Activated naive CD4-positive, alpha-beta T cell treated with anti-CD3 and anti-CD28 coated beads for 36 hours (primary cell): ENCODE measurements at regions not wholly inside any gene's neighbourhood (a gene's known extent, or its start where the extent isn't known, plus 50 kb on each side); places are given as distances from the start of the nearest gene placed in this dataset.

Source experiments
- CTCF ChIA-PET: fragments of 350-600 bp; sonication (Branson Sonifier 250); formaldehyde crosslinking; loops from one replicate; lab custom pipeline; 2021; ENCODE audit warnings: antibody characterized with exemption; lab: Charles Lee
- DNase-seq: peaks from one replicate; pipeline ENCODE4 v3.0.0-alpha.2; 2020
- H3K27ac Mint-ChIP-seq: one replicate; pipeline ENCODE4 v1.8.0; 2021; ENCODE audit warnings: mild to moderate bottlenecking, mixed read lengths
- H3K27me3 Mint-ChIP-seq: one replicate; pipeline ENCODE4 v1.8.0; 2021; ENCODE audit warnings: low read depth, mixed read lengths
- H3K36me3 Mint-ChIP-seq: one replicate; pipeline ENCODE4 v1.8.0; 2021; ENCODE audit warnings: low read depth, mixed read lengths
- H3K4me1 Mint-ChIP-seq: one replicate; pipeline ENCODE4 v1.8.0; 2021; ENCODE audit warnings: low read depth, mixed read lengths
- H3K4me3 Mint-ChIP-seq: one replicate; pipeline ENCODE4 v1.8.0; 2021; ENCODE audit warnings: mild to moderate bottlenecking, moderate library complexity, mixed read lengths
- H3K9me3 Mint-ChIP-seq: one replicate; pipeline ENCODE4 v1.8.0; 2021; ENCODE audit warnings: mixed read lengths
- intact Hi-C: fragments of 100-400 bp; cut with micrococcal nuclease; formaldehyde crosslinking; loops from one replicate; pipeline ENCODE4 v1.15.1; 2023

DNA sequence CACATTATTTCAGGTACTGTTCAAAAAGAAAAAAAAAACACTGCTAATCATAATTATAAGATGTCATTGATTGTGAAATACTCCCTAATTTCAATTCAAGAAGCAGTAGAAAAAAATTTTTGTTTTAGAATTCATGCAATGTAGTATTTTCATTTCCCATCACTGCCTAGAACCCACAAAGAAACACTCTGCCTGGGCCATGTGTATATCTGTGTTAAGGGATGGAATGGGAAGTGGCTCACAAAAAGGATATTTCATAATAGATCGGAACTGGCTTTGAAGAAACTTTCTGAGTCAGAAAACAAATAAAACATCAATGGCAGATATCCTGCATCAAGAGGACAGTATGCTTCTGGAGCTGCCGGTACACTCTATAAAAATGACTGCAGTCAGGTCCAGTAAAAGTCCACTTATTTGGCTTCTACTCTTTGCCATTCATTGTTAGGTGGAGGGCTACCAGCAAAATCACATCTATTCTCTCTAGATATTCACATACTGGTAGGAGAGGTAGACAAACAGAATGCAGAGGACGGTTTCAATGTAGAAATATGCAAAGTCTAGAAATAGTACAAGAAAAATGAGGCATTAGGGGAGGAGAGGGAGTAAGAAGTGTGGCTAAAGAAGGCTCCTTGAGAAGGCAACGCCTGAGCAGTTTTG is 135.0 kb upstream of the TNFAIP3 start:
- Mint-ChIP-seq H3K27me3 (peaks cover 2% of the 10 kb centered on the region), H3K9me3 (no peaks in the 10 kb centered on the region), H3K4me3 (no peak overlapping the region), H3K36me3 (no peaks in the 10 kb centered on the region), H3K27ac (no peak overlapping the region), H3K4me1 (peaks cover 13% of the 10 kb centered on the region)
- CTCF ChIA-PET, result interaction anchor here (0.9 kb wide), 1 partner anchor 70 kb away, joined by 3 read pairs; no protein-coding TSS in a partner anchor
- DNase-seq, result no peak
- intact Hi-C loops, result loop anchor here (10.0 kb wide), 1 partner anchor 573 kb away; no protein-coding TSS in a partner anchor

DNA sequence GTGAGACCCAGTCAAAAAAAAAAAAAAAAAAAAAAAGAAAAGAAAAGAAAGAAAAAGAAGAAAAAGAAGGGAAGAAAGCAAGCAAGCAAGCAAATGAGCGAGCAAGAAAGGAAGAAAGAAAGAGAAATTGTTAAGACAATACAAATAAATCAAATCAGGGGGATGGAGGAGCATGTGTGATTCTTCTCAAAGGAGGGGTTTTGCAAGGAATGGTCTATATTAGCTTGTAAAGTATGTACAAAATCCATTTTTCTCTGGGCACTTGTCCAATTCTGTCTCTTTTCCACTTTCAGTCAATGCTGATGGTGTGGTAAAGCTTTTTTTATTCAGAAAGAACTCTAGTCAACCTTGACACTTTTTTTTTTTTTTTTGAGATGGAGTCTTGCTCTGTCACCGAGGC is 133.7 kb upstream of the TNFAIP3 start:
- no peak for DNase-seq

DNA sequence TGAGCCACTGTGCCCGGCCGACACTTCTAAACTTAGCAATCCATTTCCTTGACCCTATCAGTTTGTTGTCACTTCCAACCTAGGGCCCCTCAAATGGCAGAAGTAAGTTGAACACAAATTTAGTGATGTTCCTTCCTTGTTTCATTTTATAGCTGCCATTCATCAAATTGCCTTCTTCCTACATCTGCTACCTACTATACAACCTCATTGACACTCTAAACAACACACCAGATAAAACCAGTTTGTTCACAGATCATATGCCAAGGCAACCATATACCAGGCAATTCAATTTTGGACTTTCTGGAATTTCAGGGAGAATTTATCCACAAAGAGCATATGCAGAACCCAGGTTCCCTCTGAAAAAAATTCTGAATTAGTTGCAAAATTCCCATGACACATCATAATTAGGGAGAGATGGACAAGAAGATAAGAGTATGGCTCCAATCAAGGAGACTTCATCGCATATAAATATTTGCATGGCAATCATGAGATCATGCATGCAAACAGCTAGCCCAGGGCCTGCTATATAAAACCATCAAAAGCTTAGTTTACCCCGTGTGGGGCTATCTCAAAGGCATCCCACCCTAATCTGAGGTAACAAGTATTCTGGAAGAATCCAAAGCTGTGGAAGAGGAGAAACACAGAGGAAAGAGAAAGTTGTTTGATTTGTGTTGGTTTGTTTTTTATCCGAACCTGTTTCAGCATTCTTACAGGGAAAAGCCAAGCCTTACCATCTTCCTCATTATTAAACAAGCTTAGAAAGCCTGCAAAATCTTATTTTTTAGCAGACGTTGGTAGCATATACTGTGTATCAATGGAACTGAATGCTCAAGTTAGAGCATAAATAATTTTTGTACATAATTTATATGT is 132.8 kb upstream of the TNFAIP3 start:
- H3K27ac Mint-ChIP-seq, result no peak overlapping the region
- intact Hi-C loops, result loop anchor here (10.0 kb wide), 1 partner anchor 571 kb away; no protein-coding TSS in a partner anchor

More for the DNA sequence above, 133.7 kb upstream of the TNFAIP3 start:
- Mint-ChIP-seq H3K36me3 (no peaks in the 10 kb centered on the region), H3K27me3 (peaks cover 2% of the 10 kb centered on the region), H3K9me3 (no peaks in the 10 kb centered on the region), H3K27ac (no peak overlapping the region), H3K4me1 (peaks cover 17% of the 10 kb centered on the region), H3K4me3 (no peak overlapping the region)
- intact Hi-C loops, result loop anchor here (10.0 kb wide), 1 partner anchor 571 kb away; no protein-coding TSS in a partner anchor
- CTCF ChIA-PET, result interaction anchor here (0.7 to 0.9 kb wide), 2 partner anchors 71 to 229 kb away, joined by 3 read pairs; no protein-coding TSS in a partner anchor

DNA sequence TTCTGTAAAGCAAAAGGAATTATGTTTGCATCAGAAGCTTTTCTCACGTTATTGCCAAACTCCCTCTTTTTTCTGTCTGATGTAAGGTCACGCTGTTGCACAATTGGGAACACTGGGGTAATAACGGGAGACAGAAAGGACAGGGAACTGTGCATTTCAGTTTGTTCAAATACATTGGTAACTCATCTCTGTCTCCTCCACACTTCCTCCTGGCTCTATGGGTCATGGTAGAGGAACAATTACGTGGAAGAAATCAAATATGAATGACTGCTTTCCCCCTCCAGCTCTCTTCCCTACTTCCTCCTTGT is 132.2 kb upstream of the TNFAIP3 start:
- no peak overlapping the region for H3K27ac Mint-ChIP-seq
- intact Hi-C loops, result loop anchor here (10.0 kb wide), 1 partner anchor 570 kb away; no protein-coding TSS in a partner anchor

More for the DNA sequence above, 132.8 kb upstream of the TNFAIP3 start:
- no peaks in the 10 kb centered on the region for H3K9me3 Mint-ChIP-seq
- H3K36me3 Mint-ChIP-seq, result no peaks in the 10 kb centered on the region
- no peak for DNase-seq
- no peak overlapping the region for H3K4me3 Mint-ChIP-seq
- peaks cover 2% of the 10 kb centered on the region for H3K27me3 Mint-ChIP-seq
- H3K4me1 Mint-ChIP-seq, result peaks cover 18% of the 10 kb centered on the region
- CTCF ChIA-PET, result no interaction called here

DNA sequence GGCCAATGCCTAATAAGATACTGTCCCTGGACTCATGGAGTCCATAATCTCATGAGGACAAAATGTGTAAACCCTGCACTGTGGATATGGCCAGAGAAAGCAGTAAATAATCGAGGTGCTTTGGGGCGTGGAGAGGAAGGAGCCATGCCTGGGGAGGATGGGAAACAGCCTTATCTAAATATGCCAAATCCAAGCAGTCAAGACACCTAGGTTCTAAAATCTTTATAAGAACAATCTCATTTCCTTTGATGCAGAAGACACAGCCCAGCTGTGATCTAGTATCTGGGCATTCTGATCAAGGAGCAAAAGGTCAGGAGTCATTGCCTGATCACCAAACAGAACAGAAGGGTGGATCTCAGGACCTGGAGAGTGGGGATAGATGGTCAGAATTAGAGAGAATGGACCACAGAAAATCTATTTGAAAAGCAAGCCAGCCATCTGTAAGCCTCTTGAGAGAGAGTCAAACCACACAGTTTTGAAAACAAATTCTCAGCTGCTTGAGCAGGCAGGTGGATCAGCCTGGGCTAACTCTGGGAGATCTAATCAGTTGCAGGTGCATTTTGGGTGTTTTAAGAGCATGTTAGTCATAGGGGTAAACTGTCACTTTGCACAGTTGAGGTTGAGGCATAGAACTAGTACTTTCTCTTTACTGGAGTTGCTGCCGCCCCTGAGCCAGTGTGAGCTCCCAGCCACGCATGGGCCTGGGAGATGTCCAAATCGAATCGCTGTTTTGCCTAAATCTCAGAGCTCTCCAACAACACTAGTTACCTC is 130.8 kb upstream of the TNFAIP3 start:
- intact Hi-C loops, result loop anchor here (1.0 to 10.0 kb wide), 3 partner anchors 26 to 569 kb away; no protein-coding TSS in a partner anchor
- no peak overlapping the region for H3K4me3 Mint-ChIP-seq
- H3K27me3 Mint-ChIP-seq, result peaks cover 2% of the 10 kb centered on the region
- peaks cover 18% of the 10 kb centered on the region for H3K4me1 Mint-ChIP-seq
- no peak overlapping the region for H3K27ac Mint-ChIP-seq
- CTCF ChIA-PET, result no interaction called here
- H3K9me3 Mint-ChIP-seq, result no peaks in the 10 kb centered on the region
- H3K36me3 Mint-ChIP-seq, result no peaks in the 10 kb centered on the region
- peak; percentile 25 for DNase-seq

More for the DNA sequence above, 132.2 kb upstream of the TNFAIP3 start:
- Mint-ChIP-seq H3K4me1 (peaks cover 18% of the 10 kb centered on the region), H3K27me3 (peaks cover 2% of the 10 kb centered on the region), H3K4me3 (no peak overlapping the region), H3K36me3 (no peaks in the 10 kb centered on the region), H3K9me3 (no peaks in the 10 kb centered on the region)
- CTCF ChIA-PET, result no interaction called here
- no peak for DNase-seq

DNA sequence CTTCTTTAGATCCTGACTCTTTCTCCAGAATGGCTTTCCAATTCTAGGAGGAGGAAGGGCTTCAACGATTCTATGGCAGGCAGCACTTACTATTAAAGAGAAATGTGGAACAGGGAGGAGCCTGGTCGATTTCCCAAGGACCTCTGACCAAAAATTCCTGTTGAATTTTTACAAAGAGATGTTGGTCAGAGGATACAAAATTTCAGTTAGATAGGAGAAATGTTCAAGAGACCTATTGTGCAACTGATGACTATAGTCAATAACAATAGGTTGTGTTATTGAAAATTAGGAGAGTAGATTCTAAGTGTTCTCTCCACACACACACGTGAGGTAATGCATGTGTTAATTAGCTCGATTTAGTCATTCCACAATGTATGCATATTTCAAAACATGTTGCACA is 130.1 kb upstream of the TNFAIP3 start:
- Mint-ChIP-seq H3K36me3 (no peaks in the 10 kb centered on the region), H3K27me3 (peaks cover 2% of the 10 kb centered on the region), H3K4me3 (no peak overlapping the region), H3K27ac (no peak overlapping the region), H3K9me3 (no peaks in the 10 kb centered on the region), H3K4me1 (peaks cover 18% of the 10 kb centered on the region)
- no peak for DNase-seq
- CTCF ChIA-PET, result no interaction called here
- intact Hi-C loops, result loop anchor here (1.0 to 10.0 kb wide), 3 partner anchors 27 to 568 kb away; no protein-coding TSS in a partner anchor

DNA sequence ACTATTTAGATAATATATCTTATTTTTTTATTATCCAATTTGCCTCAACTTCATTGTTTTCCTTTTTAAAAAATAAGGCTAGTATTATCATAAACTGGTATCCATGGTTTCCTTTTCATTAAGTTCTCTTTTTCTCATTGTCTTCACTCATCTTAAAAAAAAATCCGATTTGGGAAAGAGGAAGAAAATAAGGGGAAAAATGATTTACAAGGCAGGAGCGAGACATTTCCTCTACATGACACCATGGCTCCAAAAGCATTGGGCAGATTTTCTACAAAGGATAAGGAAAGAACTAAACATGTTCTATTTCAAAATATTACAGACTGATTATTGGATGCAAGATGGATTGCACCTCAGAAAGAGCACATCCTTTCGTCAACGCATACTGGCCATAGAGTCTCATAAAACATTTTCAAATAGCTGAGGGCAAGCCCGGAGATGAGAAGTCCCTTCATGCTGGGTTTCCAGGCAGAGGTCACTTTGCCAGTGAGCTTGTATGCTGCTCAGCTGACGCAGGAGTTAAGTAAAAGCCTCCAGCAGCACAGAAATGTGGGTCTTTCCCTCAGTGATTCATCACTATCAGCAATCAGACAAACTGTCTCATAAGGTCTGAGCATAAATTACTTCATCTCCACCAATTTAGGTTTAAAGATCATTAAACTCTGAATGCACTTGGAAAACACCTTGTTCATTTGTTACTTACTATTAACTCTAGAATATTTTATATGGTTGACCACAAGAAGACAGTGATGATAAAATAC is 129.0 kb upstream of the TNFAIP3 start:
- CTCF ChIA-PET, result no interaction called here
- intact Hi-C loops, result loop anchor here (2.0 to 10.0 kb wide), 2 partner anchors 31 to 567 kb away; no protein-coding TSS in a partner anchor
- Mint-ChIP-seq H3K27me3 (no peaks in the 10 kb centered on the region), H3K4me3 (no peak overlapping the region), H3K9me3 (no peaks in the 10 kb centered on the region), H3K4me1 (peaks cover 18% of the 10 kb centered on the region), H3K27ac (no peak overlapping the region), H3K36me3 (no peaks in the 10 kb centered on the region)
- no peak for DNase-seq

DNA sequence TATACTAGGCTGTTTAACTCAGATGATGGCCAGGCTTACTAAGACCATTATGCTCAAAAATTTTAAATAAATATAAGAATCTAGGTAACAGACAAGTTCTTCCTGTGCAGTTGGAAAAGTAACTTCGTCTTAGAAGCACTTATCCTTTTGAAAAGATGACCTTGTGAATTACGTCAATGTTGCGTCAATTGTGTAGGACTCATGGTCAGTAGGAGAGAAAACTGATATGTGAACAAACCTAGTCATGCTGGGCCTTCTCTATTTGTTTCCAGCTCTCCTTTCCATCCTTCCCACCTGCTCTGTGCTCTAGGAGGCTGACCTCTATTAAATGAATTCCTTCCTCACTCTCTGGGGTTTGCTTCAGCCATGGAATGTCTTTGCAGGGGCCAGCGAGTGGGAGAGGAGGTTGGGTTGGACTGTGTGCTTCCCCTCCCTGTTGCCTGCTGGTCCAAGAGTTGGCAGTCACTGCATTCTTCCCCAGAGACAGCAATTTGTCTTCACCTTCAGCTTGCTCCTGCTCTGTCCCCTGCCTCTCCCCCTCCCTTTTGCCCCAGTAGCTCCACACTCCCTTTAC is 128.0 kb upstream of the TNFAIP3 start:
- Mint-ChIP-seq H3K27me3 (no peaks in the 10 kb centered on the region), H3K4me3 (no peak overlapping the region), H3K27ac (no peak overlapping the region), H3K36me3 (no peaks in the 10 kb centered on the region), H3K4me1 (peaks cover 18% of the 10 kb centered on the region), H3K9me3 (no peaks in the 10 kb centered on the region)
- intact Hi-C loops, result loop anchor here (10.0 kb wide), 1 partner anchor 566 kb away; no protein-coding TSS in a partner anchor
- DNase-seq, result no peak
- CTCF ChIA-PET, result no interaction called here

DNA sequence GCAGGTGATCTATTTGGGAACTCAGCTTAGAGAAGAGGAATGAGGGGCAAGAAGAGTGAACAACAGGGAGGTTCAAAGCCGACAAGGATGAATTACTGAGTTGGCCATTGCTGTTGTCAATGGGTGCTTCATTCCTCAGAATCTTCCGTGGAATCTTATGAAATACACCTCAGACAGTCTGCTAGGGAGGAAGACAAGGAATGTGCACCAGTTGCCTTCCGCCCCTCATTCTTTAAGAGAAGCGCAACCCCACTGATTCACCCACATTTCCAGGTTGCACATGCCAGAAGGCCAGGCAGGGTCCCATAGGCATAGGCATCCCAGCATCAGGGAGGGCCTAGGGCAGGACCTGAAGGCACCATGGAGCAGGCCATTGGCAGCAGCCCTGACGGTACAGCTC is 127.5 kb upstream of the TNFAIP3 start:
- DNase-seq, result no peak
- CTCF ChIA-PET, result no interaction called here
- intact Hi-C loops, result loop anchor here (10.0 kb wide), 1 partner anchor 565 kb away; no protein-coding TSS in a partner anchor
- H3K27ac Mint-ChIP-seq, result no peak overlapping the region
- H3K36me3 Mint-ChIP-seq, result no peaks in the 10 kb centered on the region
- H3K27me3 Mint-ChIP-seq, result no peaks in the 10 kb centered on the region
- peaks cover 19% of the 10 kb centered on the region for H3K4me1 Mint-ChIP-seq
- H3K4me3 Mint-ChIP-seq, result no peak overlapping the region
- H3K9me3 Mint-ChIP-seq, result no peaks in the 10 kb centered on the region

DNA sequence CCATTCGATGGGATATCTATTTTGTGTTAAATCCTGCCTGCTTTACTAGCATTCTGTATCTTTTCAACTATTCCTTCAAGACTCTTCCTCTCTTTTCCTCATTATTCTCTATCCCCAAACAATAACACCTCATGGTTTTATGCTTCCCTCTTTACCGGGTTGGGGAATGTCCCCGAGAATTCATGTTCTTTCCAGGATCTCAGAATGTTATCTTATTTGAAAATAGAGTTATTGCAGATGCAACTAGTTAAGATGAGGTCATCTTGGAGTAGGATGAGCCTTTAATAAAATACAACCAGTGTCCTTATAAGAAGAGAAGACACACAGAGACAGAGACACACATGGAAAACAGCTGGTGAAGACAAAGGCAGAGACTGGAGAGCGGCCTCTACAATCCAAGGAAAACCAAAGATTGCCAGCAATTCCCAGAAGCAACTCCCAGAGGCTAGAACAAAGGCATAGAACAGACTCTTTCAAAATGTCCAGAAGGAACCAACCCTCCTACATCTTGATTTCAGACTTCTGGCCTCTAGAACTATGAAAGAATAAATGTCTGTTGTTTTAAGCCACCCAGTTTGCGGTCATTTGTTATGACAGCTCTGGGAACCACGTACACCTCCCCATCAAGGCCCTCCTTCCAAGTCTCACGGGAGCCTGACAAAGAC is 126.8 kb upstream of the TNFAIP3 start:
- no peak for DNase-seq
- Mint-ChIP-seq H3K36me3 (no peaks in the 10 kb centered on the region), H3K27me3 (no peaks in the 10 kb centered on the region), H3K27ac (no peak overlapping the region), H3K9me3 (no peaks in the 10 kb centered on the region), H3K4me1 (peaks cover 19% of the 10 kb centered on the region), H3K4me3 (no peak overlapping the region)
- CTCF ChIA-PET, result no interaction called here
- intact Hi-C loops, result no loop called here
